ENCODE measurements at regions not wholly inside any gene's neighbourhood (a gene's known extent, or its start where the extent isn't known, plus 50 kb on each side); places are given as distances from the start of the nearest gene placed in this dataset.
"Not testable (repeated sequence)": the region's sequence is repeated elsewhere in the genome, so short reads cannot be mapped to it uniquely, and the experiment has no call there.

DNA sequence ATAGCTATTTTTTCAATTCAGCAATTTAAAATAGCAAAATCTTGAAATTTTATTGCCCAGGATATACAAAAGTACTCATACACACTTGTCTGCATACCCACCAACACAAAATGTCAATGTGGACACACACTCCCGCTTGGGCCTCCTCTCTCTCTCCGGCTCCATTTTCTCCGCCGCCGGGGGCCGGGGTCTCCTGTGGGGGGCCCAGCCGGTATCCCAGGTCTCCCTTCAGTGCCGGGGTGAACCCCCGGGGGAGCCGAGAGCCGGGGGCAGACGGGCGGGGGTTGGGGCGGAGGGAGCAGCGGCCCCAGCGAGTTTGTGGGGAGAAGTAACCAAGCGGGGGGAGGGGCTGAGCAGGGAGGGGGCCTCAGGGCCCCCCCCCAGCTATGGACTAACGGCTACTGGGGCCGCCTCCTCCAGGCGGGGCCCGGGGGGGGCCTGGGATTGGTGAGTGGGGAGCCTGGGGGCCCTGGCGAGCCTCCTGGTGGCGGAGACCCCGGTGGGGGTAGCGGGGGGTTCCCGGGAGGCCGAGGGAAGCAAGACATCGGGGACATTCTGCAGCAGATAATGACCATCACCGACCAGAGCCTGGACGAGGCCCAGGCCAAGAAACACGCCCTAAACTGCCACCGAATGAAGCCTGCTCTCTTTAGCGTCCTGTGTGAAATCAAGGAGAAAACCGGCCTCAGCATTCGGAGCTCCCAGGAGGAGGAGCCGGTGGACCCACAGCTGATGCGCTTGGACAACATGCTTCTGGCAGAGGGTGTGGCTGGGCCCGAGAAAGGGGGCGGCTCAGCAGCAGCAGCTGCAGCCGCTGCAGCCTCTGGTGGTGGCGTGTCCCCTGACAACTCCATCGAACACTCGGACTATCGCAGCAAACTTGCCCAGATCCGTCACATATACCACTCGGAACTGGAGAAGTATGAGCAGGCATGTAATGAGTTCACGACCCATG, 56.6 kb downstream of the CHST2 start:
- not testable (repeated sequence) for DNase-seq

DNA sequence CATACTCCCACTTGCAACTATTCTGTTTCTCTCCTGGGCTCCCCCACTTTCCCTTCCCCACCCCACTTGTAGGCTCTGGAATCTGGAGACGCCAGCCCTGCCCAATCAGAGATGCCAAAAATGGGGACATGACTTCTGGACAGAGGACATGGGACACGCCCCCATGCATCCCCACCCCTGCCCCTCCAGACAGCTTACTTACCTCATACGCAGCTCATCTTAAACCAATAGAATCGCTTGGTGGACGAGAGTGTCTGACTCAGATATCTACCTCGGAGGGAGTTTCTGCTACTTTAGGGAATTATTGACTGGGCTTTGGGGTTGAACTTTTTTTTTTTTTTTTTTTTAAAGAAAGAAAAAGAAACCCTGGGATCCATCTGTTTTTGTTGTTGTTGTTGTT, 58.4 kb downstream of the CHST2 start:
- DNase-seq: not testable (repeated sequence)

DNA sequence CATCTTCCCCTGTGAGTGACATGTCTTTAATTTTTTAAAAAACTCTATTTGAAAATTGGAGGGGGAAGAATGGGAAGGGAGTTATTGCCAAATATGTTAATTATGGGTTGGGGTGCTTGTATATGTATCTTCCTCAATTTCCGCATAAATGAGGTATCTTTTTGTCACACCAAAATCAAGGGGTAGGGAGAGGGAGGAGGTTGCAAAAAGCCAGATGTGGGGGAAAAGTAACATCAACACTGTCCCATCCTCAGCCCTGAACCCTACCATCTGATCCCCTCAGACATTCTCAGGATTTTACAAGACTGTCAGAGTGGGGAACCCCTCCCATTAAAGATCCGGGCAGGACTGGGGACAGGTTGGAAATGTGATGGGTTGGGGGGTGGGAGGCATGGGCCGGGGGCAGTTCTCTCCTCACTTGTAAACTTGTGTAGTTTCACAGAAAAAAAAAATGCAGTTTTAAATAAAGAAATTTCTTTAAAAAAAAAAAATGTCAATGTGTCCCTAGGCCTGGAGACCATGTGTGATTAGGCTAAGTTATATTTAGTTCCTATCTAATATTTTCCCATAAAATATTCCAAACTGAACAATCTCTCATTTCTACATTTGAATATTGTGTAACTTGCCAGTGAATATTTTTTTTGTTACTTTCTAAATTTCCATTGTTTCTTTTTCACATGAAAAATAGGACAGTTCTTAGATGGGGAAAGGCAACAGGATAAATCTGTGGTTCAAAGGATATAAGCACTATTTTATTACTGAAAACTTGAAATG, 59.4 kb downstream of the CHST2 start:
- not testable (repeated sequence) for DNase-seq

GRCh38 chr3:143179603-143180002, 60.0 kb downstream of the CHST2 start:
- DNase-seq: no peak

- not testable (repeated sequence) for DNase-seq
Measured at GRCh38 chr3:143180860-143181259, 61.3 kb downstream of the CHST2 start.

GRCh38 chr3:143181977-143182376, 62.4 kb downstream of the CHST2 start:
- not testable (repeated sequence) for DNase-seq

GRCh38 chr3:143182866-143183664, 63.5 kb downstream of the CHST2 start:
- DNase-seq: no peak

DNA sequence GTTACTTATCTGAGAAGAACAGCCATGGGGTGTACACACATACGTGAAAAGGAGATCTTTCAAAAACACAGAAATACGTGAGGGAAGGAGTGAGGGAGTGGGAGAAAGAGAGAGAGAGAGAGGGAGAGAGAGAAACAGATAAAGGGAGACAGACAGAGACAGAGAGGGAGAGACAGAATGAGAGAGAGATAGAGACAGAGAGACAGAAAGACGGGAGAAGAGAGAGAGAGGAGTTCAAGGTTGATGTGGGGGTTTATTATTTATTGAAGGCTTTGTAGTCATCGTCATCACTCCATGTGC, 64.0 kb downstream of the CHST2 start:
- no peak for DNase-seq

- no peak for DNase-seq
Measured at GRCh38 chr3:143184099-143184498, 64.5 kb downstream of the CHST2 start.

DNA sequence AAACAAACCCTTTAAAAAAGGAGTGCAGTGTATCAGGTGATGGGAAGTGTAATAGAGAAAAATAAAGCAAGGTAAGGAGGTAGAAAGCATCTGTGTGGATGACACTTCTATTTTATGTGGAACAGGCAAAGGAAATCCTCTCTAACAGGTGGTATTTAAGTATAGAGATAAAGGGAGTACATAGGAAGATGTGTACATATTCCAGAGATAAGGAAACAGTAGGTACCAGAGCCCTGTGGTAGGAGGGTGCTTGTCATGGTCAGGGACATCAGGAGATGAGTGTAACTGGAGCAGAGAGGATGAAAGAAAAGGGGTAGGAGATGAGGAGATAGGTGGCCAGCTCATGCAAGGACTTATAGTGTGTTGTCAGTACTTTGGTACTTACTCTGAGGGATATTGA, 65.8 kb downstream of the CHST2 start:
- DNase-seq: no peak

DNA sequence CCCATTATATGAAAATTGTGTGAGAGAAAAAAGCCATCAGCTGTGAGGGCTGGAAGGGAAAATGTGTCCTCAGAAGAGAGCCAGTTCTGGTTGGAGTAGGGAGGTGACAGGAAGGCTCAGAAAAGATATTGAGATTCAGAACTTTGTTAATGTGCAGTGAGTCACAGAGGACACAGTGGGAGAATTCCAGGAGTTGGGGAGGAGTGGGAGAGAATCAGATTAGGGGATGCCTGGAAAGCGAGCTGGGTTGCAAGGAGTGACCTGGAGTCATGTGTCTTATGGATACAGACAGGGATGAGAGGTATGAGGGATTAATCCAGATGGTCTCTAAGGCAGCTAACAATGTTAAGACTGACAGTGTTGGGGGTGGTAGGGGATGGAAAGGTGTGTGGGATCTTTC, 67.5 kb downstream of the CHST2 start:
- DNase-seq: no peak

- no peak for DNase-seq
Measured at GRCh38 chr3:143188881-143189280, 69.3 kb downstream of the CHST2 start.

GRCh38 chr3:143190101-143190500, 70.5 kb downstream of the CHST2 start:
- no peak for DNase-seq

DNA sequence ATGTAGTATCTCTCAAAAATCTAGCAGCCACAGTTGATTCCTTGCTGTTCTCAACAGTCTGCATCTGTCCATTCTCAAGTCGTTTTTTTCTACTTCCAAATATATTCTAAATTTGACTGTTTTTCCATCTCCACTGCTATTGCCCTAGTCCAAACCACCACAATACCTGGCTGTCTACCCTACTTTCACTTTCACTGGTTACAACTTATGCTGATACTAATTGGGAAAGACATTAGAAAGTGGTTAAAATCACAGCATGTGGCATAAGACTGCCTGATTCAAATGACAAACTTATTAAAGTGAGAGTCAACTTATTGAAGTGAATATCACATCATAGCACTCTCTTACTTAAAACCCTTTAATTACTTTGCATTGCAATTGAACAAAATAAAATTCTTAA, 72.6 kb downstream of the CHST2 start:
- DNase-seq: no peak

DNA sequence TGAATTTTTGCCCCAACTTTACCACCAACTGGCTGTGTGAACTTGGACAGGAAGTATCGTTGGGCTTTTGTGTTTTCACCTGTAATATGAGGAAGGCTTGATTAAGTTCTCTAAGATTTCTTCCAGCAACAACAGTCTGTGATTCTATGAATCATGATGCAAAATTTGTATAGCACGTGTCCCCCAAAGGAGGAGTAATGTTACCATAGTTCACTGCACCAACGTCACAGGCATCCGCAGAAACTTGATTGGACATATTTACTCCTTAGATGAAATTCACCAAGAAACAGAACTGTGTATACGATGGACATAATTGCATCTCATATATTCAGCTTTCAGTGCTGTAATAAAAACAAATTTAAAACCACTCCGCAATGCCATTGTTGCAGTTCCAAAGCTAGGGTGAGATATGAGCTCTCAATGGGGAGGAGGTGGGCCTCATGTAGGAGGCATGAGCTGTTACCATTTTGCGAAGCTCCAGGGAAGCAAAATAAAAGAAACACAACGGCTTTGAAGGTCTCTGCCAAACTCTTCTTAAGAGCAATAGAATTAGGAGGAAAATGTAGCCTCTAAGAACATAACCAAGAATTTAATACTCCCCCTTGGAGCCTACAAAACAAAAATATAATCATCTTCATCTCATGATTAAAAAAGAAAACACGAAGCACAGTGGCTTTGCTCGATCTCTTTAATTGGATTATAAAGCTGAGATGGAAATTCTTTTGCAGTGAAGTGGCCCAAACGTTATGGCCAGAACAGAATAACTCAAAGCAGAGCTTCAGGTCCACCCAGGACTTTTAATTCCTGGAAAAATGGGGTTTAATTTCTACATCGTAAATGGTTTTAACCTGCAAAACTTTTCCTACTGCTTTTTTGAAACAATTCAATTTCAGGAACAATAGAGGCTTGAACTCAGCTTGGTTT, 80.7 kb downstream of the CHST2 start:
- no peak for DNase-seq

DNA sequence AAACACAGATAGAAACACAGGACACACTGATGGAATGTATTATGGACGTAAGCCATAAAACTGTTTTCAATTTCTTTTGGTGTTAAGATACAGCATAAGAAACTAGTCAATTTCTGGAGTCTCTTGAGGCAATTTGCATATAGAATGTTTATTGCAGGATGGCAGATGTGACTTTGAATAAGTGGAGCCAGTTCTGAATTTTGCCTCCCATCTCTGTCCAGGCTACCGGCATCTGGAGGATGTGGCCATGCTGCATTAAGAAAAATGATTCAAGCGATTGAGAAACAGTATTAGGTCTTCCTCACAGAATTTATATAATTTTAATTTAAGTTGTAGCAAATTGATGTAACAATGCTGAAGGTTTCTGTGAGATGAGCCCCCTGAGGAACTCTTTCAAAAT, 81.5 kb downstream of the CHST2 start:
- no peak for DNase-seq

DNA sequence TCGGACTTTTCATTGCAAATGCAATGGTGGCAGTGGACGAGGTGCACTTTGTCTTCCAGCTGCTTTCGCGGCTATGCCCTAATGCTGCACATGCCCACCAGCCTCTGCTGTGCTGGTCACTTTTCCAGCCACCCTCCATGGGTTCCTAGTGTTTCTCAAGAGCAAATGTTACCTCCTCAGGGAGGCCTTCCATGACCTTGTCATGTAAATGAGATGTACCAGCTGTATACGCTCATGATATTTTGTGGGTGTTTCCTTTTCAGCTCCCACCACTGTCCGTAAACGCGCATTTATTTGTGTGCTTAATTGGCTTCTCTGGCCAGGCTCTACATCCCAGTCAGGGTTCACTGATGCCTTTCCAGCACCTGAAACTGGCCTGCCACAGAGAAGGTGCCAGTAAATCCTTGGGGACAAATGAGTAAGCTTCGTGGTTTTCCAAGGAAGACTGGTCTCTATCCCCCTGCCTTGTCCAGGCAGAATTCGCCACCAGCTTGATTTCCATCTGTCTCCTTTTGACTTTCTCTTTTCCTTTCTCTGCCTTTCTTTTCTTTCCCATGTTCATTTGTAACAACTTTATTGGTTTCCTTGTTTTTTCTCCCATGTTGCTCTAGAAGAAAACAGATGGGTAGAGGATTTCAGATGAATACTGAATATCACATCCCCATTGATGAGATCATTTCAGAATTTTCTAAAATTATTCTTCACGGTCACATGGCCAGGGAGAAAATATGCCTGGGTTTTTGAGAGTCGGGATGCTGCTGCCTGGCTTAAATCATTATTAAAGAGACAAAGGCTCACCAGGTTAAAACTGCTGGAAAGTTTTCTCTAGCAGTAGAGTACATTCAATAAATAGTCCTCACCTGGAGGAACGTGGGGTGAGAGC, 82.5 kb downstream of the CHST2 start:
- no peak for DNase-seq

DNA sequence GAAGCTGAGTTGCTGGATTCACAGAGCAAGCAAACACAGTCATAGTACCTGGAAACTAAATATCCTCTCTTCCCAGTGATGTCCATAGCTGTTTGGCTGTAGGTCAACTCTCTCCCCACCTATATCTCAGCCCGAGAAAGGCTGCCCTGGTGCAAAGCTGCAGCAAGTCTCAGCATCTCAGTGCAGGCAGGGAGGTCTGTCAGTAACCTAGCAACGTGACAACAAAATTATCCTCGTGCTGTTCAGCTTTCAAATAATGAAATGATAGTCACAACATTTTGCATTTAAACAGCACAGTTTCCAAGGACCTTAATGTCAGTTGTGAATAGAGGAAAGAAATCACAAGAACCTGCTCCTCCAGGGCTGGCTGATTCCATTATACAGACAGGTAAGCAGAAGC, 83.6 kb downstream of the CHST2 start:
- DNase-seq: no peak

- DNase-seq: no peak
Measured at GRCh38 chr3:143203848-143204247, 84.3 kb downstream of the CHST2 start.

DNA sequence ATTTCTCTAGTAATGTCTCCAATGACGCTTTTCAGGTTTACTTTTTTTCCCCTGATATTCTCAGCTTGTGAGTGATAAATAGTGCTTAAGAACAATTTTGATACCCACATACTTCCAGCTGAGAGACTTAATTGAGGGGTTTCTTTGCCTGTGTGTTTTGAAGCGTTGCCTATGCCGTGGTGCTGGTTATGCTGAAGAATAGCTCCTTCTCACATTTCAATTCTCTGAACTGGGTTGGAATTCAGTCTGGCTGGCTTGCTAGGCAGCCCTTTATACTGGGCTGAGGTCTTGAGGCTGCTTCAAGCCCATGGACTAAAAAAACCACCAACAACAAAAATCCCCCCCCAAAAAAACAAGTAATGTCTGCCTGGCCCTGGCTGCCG, 87.4 kb downstream of the CHST2 start:
- no peak for DNase-seq

DNA sequence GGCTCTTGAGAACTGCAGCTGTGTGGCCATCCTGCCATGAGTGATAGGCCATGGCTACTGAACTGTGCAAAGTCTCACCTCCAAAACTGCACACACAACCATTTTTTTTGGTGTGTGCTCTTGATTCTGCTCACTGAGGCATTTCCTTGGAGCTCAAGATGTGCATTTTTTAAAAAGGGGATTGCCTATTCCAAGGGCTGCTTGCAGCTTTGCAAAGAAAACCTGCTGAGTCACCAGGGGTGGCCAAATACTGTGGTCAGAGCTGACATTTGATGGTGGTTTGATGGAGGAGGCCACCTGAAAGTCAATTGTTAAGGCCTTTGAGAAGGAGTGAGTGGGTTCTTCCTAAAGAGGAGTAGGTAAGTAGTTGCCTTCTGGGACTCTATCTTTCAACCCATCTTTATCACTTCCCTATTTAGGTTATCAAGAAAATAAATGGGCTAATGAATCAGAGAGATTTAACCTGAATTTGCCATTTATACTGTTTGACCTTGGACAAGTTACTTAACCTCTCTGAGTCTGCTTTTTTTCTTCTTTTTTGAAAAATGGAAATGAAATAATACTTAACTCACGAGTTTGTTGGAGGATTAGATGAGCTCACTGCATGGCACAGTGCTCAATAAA, 87.9 kb downstream of the CHST2 start:
- DNase-seq: peak; percentile 21
